Heart right ventricle (tissue), 16 donors: ENCODE measurements at regions not wholly inside any gene's neighbourhood (a gene's known extent, or its start where the extent isn't known, plus 50 kb on each side); places are given as distances from the start of the nearest gene placed in this dataset.

Experiments
- ATAC-seq, 8 donors: fragments of 200-7000 bp; cut with Tn5 transposase; one replicate each; pipeline ENCODE4 v1.9.1; 2020; ENCODE audit warnings: mild to moderate bottlenecking in 8 of 8, moderate library complexity in 8 of 8, moderate number of reproducible peaks in 1 of 8
- DNase-seq, 2 donors: peaks; one replicate each; pipeline ENCODE4 v3.0.0-alpha.2; 2020
- H3K27ac ChIP-seq, 10 donors: fragments of 200-600 bp; sonication (generic) in 2 of 10; one replicate each; pipeline versions ENCODE4 v1.5.0 to v1.8.0; 2020 to 2022; ENCODE audit warnings: mild to moderate bottlenecking in 3 of 10
- H3K27me3 ChIP-seq, 7 donors: fragments of 200-600 bp; one replicate each; pipeline ENCODE4 v1.8.0; 2021 to 2022; ENCODE audit warnings: mild to moderate bottlenecking in 2 of 7
- H3K36me3 ChIP-seq, 9 donors: fragments of 200-600 bp; sonication (generic) in 1 of 9; one replicate each; pipeline versions ENCODE4 v1.5.0 to v1.8.0; 2020 to 2022; ENCODE audit warnings: mild to moderate bottlenecking in 2 of 9
- H3K4me1 ChIP-seq, 9 donors: fragments of 200-600 bp; sonication (generic) in 1 of 9; one replicate each; pipeline versions ENCODE4 v1.5.0 to v1.8.0; 2020 to 2022; ENCODE audit warnings: mild to moderate bottlenecking in 4 of 9
- H3K4me3 ChIP-seq, 10 donors: fragments of 200-600 bp; sonication (generic) in 2 of 10; one replicate each; pipeline versions ENCODE4 v1.5.0 to v1.8.0; 2020 to 2022; ENCODE audit warnings: mild to moderate bottlenecking in 7 of 10, moderate library complexity in 2 of 10
- H3K9me3 ChIP-seq, 11 donors: fragments of 200-600 bp in 10 of 11; sonication (generic) in 2 of 11; one replicate each; pipeline versions ENCODE4 v1.5.0 to v1.8.0; 2013 to 2022; ENCODE audit warnings: mild to moderate bottlenecking in 2 of 11, control low read depth in 1 of 11, moderate library complexity in 1 of 11
- WGBS, 2 donors: extraction: QIAGEN DNeasy Blood & Tissue Kit; methylation state at CpG; one replicate each; pipeline ENCODE4 v1.1.7; 2013; ENCODE audit warnings: inconsistent platforms in 1 of 2; 5-methylcytosine and 5-hydroxymethylcytosine counted together
- intact Hi-C, 10 donors: fragments of 100-400 bp; cut with DNase I; formaldehyde crosslinking; loops; one replicate each; pipeline versions ENCODE4 v1.11.1 to v1.14.2; 2022
- TF ChIP-seq, protein P1 (sequence below), 9 donors: fragments of 200-600 bp; sonication (generic) in 2 of 9; IDR thresholded peaks; one replicate each; pipeline versions ENCODE4 v1.5.0 to v1.8.0; 2021 to 2022; ENCODE audit warnings: antibody characterized with exemption in 9 of 9, mild to moderate bottlenecking in 5 of 9, moderate library complexity in 1 of 9
- donor health status: Arrhythmogenic right ventricular cardiomyopathy.
- donor health status: ischemic (EF 13 %, LVEDD 7.1; RV severe dilation, severe dysfunction).
- donor health status: healthy with polysubstance abuse.
- donor health status: DM: no; HTN: yes; CAD: no.
- donor health status: DM: no; HTN: no; CAD: no.
- donor health status: ischemic (EF 25% LVEDD 6.9; RV normal size, moderate dysfunction).
- donor health status: ischemic (EF 25% LVEDD 5.7; RV mildly dilated, moderate dysfunction).
- donor health status: healthy.
- donor health status: DM: yes; HTN: yes; CAD: no.
- donor health status: Ischemic cardiomyopathy.
- donor health status: ischemic (EF 35%, LVEDD 5.7; RV mildly dilated, moderate dysfunction).
- donor health status: nonischemic (EF 11% LVEDD 7.7; RV severe dilation, severe dysfunction).
- donor health status: DM: yes; HTN: yes; CAD: no.
- donor health status: PGD.
- donor health status: ischemic (EF 29% LVEDD 5.4; RV normal size, mild dysfunction).
- donor health status: nonischemic (EF 23%, LVEDD 6.1; RV moderate dilation, normal function).

DNA sequence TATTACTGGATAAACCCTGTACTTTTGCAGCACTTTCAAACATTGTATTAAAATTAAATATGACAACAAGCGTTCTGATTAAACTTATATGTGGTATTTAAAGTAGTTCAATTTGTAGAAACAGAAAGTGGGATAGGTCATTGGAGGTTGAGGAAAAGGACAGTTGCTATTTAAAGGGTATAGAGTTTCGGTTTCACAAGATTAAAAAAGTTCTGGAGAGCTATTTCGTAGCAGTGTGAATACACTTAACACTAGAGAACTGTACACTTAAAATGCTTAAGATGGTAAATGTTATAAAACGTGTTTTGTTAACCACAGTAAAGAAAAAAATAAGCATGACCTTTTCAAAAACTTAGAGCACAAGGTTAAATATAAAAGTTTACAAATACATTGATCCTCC is 382.1 kb downstream of the BRINP1 start:
- intact Hi-C loops, result no loop called here
- TF ChIP-seq, protein P1, sequence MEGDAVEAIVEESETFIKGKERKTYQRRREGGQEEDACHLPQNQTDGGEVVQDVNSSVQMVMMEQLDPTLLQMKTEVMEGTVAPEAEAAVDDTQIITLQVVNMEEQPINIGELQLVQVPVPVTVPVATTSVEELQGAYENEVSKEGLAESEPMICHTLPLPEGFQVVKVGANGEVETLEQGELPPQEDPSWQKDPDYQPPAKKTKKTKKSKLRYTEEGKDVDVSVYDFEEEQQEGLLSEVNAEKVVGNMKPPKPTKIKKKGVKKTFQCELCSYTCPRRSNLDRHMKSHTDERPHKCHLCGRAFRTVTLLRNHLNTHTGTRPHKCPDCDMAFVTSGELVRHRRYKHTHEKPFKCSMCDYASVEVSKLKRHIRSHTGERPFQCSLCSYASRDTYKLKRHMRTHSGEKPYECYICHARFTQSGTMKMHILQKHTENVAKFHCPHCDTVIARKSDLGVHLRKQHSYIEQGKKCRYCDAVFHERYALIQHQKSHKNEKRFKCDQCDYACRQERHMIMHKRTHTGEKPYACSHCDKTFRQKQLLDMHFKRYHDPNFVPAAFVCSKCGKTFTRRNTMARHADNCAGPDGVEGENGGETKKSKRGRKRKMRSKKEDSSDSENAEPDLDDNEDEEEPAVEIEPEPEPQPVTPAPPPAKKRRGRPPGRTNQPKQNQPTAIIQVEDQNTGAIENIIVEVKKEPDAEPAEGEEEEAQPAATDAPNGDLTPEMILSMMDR (IDR thresholded peaks at IDR 0.05), result no peak
- Histone ChIP-seq H3K36me3 (no peaks in the 10 kb centered on the region), H3K27me3 (no peaks in the 10 kb centered on the region), H3K27ac (peak overlapping the region in 1 of 10 donors; percentile 42), H3K4me1 (peaks cover 0 to 22% (median 6%) of the 10 kb centered on the region in 9 donors), H3K4me3 (no peak overlapping the region), H3K9me3 (no peaks in the 10 kb centered on the region)
- DNase-seq (no peak), ATAC-seq (peak in 1 of 8 donors; percentile 65)
- 37 to 41% methylated on average over 4 of the region's 4 CpGs for WGBS, 2 donors

GRCh38 chr9:118990949-118991348 is 378.3 kb downstream of the BRINP1 start:
- Histone ChIP-seq H3K36me3 (no peaks in the 10 kb centered on the region), H3K4me1 (peaks cover 0 to 28% (median 6%) of the 10 kb centered on the region in 9 donors), H3K4me3 (no peak overlapping the region), H3K27me3 (no peaks in the 10 kb centered on the region), H3K9me3 (no peaks in the 10 kb centered on the region), H3K27ac (no peak overlapping the region)
- TF ChIP-seq, protein P1 (IDR thresholded peaks at IDR 0.05), result no peak
- intact Hi-C loops, result loop anchor here in 2 of 10 donors (5.0 to 10.0 kb wide), 3 partner anchors 54 to 301 kb away; no protein-coding TSS in a partner anchor
- ATAC-seq, result peak in 3 of 8 donors; percentile 14 to 44 (median 25)
- no peak for DNase-seq
- 63 to 75% methylated on average over 2 of the region's 2 CpGs for WGBS, 2 donors

- no peak overlapping the region for H3K27ac ChIP-seq
- intact Hi-C loops, result loop anchor here in 3 of 10 donors (2.0 to 10.0 kb wide), 4 partner anchors 51 to 301 kb away; no protein-coding TSS in a partner anchor
Observed at GRCh38 chr9:118991366-118992285, 377.6 kb downstream of the BRINP1 start.

More at GRCh38 chr9:118991366-118992285, 377.6 kb downstream of the BRINP1 start:
- no peaks in the 10 kb centered on the region for H3K27me3 ChIP-seq
- peaks cover 0 to 28% (median 6%) of the 10 kb centered on the region in 9 donors for H3K4me1 ChIP-seq
- no peaks in the 10 kb centered on the region for H3K36me3 ChIP-seq
- ATAC-seq (peak in 5 of 8 donors; percentile 14 to 41 (median 29)), DNase-seq (no peak)
- no peak overlapping the region for H3K4me3 ChIP-seq
- TF ChIP-seq, protein P1 (IDR thresholded peaks at IDR 0.05), result no peak
- WGBS, 2 donors, result 47 to 53% methylated on average over 3 of the region's 3 CpGs
- H3K9me3 ChIP-seq, result no peaks in the 10 kb centered on the region
